NCI-H82 (cell line): ENCODE measurements at regions not wholly inside any gene's neighbourhood (a gene's known extent, or its start where the extent isn't known, plus 50 kb on each side); places are given as distances from the start of the nearest gene placed in this dataset.

Experiments
- DNase-seq: peaks from one replicate; lab custom pipeline; 2025; lab: John Stamatoyannopoulos, UW

GRCh38 chr2:129895061-129895460 is 84.4 kb upstream of the RAB6C start:
- no peak for DNase-seq

- no peak for DNase-seq
Measured at GRCh38 chr2:129895526-129896082, 83.9 kb upstream of the RAB6C start.

DNA sequence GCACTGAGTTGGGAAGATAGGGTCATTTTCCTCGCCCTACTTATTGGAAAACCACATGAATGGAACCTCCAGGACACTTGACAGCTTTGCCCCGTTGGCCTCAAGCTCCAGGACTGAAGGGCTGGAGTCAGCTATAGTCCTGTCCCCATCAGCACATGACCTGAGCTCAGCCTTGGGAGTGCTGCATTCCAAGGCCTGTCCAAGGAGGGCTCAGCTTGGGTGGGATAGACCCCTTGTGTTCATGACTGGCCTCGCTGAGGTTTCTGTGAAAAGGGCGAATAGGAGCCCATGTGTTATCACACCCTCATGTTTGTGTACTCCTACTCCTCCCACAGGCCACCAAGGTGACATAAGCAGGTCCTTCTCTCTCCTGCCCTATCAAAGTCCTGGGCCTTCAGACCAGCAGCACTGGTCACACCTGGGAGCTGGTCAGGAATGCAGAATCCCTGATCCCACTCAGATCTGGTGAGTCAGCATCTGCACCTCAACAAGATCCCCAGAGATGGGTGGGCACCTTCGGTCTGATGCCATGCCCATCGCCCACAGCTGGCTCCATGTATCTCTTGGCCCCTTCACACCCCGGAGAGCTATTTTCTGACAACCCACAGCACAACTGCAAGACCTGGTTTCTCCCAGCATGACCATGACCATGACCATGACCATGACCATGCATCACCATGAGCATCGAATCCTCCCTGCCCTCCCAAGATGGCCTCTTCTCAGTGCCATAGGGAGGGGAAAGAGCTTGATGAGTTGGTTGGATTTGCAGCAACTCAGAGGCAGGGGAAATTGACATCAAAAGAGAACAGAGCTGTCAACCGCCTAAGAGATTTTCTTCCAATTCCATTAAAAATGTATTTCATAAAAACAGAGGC is 83.0 kb upstream of the RAB6C start:
- no peak for DNase-seq

DNA sequence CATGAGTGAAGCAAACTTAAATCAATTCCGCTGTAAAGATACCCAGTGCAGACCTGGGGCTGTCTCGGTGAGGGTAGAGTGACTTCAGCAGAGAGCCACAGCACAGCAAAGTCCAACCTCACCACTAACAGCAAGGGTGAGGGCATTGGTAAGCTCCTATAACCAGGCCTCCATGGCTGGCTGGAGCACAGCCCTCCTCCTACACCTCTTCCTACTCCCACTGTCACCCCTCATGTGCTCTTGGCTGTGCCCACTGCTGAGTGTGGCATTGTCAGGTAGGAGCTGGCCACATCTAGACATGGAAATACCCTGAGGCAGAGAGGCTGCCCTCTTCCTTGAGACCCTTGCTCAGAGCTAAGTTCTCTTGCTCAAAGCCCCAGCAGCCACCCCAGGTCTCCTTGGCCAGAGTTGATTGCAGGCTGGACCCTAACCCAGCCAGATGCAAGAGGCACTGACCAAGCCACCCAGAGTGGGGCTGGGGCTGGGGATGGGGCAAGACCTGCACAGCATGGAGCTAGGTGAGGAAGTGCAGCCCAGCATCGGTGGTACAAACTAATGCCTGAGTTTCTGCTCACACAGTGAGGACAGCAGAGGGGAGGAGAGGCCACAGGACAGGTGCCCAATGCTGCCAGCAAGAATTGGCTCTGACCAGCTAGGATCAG is 77.6 kb upstream of the RAB6C start:
- no peak for DNase-seq

- DNase-seq = no peak
Measured at GRCh38 chr2:129902731-129903585, 76.5 kb upstream of the RAB6C start.

- peak; percentile 15 for DNase-seq
Measured at GRCh38 chr2:129903586-129904425, 75.7 kb upstream of the RAB6C start.

GRCh38 chr2:129904532-129905446 is 74.7 kb upstream of the RAB6C start:
- no peak for DNase-seq

- DNase-seq = no peak
Measured at GRCh38 chr2:129905664-129906081, 73.8 kb upstream of the RAB6C start.

GRCh38 chr2:129906139-129906860 is 73.2 kb upstream of the RAB6C start:
- DNase-seq = no peak

DNA sequence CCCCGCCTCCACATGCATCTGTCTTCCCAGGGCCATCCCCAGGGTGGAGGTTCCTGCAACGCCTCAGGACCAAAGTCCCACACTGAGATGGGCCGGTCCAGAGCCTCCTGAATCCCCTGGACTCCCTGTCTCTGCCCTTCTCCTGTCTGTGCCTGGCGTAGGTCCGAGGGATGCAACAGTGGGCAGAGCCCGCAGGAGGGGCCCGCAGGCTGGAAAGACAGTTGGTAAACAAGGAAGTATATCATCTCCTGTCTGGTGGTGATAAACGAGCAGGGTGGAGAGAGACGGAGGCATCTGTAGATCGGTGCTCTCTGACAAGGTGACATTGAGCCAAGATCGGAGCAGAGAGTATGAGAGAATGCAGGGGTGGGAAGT is 72.6 kb upstream of the RAB6C start:
- DNase-seq = no peak

GRCh38 chr2:129907256-129907998 is 72.0 kb upstream of the RAB6C start:
- no peak for DNase-seq

- no peak for DNase-seq
Measured at GRCh38 chr2:129908721-129909373, 70.6 kb upstream of the RAB6C start.

DNA sequence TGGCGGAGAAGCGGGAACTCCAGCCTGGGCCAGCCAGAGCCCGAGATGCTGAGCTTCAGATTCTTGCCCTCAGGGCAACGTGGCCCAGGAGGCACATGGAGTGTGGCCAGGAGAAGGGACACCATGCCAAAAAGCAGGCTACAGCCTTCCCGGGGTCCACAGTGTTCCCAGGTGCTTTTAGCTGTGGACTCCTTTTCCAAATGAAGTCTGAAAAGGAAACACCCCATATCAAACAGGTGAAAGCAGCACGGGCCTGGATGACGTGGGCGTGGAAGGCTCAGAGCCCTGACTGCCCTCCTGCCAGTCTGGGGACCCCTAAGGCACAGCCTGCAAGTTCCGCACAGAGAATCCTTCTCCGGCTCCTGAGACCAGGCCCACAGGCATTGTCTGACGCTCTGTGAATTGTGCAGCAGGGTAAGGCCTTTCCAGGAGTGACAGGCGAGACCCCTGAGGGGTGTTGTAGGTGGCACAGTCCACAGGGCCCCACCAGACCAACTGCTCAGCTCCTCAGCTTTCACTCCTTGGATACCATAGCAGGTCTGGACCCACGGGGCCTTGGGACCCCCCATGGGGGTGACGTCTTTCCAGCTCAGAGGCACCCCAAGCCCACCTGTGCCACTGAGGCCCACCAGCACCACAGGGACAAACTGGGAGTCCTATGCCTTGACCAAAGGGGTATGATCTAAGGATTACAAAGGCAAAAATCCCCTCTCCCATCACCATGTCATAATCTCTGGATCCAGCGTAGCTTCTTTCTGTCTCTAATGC is 69.6 kb upstream of the RAB6C start:
- DNase-seq = no peak

- no peak for DNase-seq
Measured at GRCh38 chr2:129910446-129911362, 68.8 kb upstream of the RAB6C start.

GRCh38 chr2:129911363-129912065 is 68.0 kb upstream of the RAB6C start:
- DNase-seq = no peak
